NCI-H1048 (cell line): ENCODE measurements at regions not wholly inside any gene's neighbourhood (a gene's known extent, or its start where the extent isn't known, plus 50 kb on each side); places are given as distances from the start of the nearest gene placed in this dataset.

Source experiments
- DNase-seq: peaks from one replicate; lab custom pipeline; 2025; lab: John Stamatoyannopoulos, UW

- DNase-seq: no peak
Measured at GRCh38 chr4:184575306-184575705, 73.9 kb downstream of the CASP3 start.

- no peak for DNase-seq
Measured at GRCh38 chr4:184574861-184575260, 74.4 kb downstream of the CASP3 start.

GRCh38 chr4:184573701-184574100, 75.5 kb downstream of the CASP3 start:
- no peak for DNase-seq

- no peak for DNase-seq
Measured at GRCh38 chr4:184568770-184569169, 80.5 kb downstream of the CASP3 start.

GRCh38 chr4:184563621-184564020, 85.6 kb downstream of the CASP3 start:
- DNase-seq: peak; percentile 79

GRCh38 chr4:184558996-184559395, 84.6 kb upstream of the IRF2 start:
- no peak for DNase-seq

- DNase-seq: no peak
Measured at GRCh38 chr4:184553891-184554290, 79.5 kb upstream of the IRF2 start.

GRCh38 chr4:184550476-184550875, 76.1 kb upstream of the IRF2 start:
- DNase-seq: no peak

- no peak for DNase-seq
Measured at GRCh38 chr4:184548648-184549341, 74.4 kb upstream of the IRF2 start.

- no peak for DNase-seq
Measured at GRCh38 chr4:184548316-184548647, 73.9 kb upstream of the IRF2 start.

- no peak for DNase-seq
Measured at GRCh38 chr4:184544788-184545409, 70.5 kb upstream of the IRF2 start.

GRCh38 chr4:184541907-184542306, 67.6 kb upstream of the IRF2 start:
- no peak for DNase-seq

- no peak for DNase-seq
Measured at GRCh38 chr4:184540307-184540706, 66.0 kb upstream of the IRF2 start.

GRCh38 chr4:184538023-184538599, 63.8 kb upstream of the IRF2 start:
- DNase-seq: peak; percentile 28

- DNase-seq: peak; percentile 75
Measured at GRCh38 chr4:184537269-184538022, 63.1 kb upstream of the IRF2 start.

- DNase-seq: no peak
Measured at GRCh38 chr4:184536881-184537248, 62.5 kb upstream of the IRF2 start.

GRCh38 chr4:184536065-184536880, 61.9 kb upstream of the IRF2 start:
- no peak for DNase-seq

GRCh38 chr4:184534511-184535391, 60.4 kb upstream of the IRF2 start:
- no peak for DNase-seq

- DNase-seq: no peak
Measured at GRCh38 chr4:184533908-184534307, 59.6 kb upstream of the IRF2 start.

GRCh38 chr4:184531008-184531407, 56.7 kb upstream of the IRF2 start:
- no peak for DNase-seq

- DNase-seq: no peak
Measured at GRCh38 chr4:184529283-184529682, 54.9 kb upstream of the IRF2 start.
